ENCODE measurements at regions not wholly inside any gene's neighbourhood (a gene's known extent, or its start where the extent isn't known, plus 50 kb on each side); places are given as distances from the start of the nearest gene placed in this dataset.

- Histone ChIP-seq H3K27ac (ENCODE audit: low read depth, low read length, poor library complexity, severe bottlenecking) (no peak overlapping the region), H3K36me3 (ENCODE audit: insufficient read depth, low read length, poor library complexity, severe bottlenecking) (no peaks in the 10 kb centered on the region), H3K27me3 (replicated peaks; ENCODE audit: insufficient read depth, low read depth, low read length, poor library complexity) (no peaks in the 10 kb centered on the region), H3K4me1 (ENCODE audit: insufficient read depth, low read length, poor library complexity, severe bottlenecking) (no peaks in the 10 kb centered on the region), H3K4me3 (ENCODE audit: low read depth, low read length, poor library complexity, severe bottlenecking) (no peak overlapping the region), H3K9me3 (ENCODE audit: low read depth, low read length, poor library complexity, severe bottlenecking) (no peaks in the 10 kb centered on the region)
- TF ChIP-seq EZH2 (IDR thresholded peaks at IDR 0.05; ENCODE audit: borderline replicate concordance, low read depth, low read length, poor library complexity, severe bottlenecking), result no peak
- no peak for TF ChIP-seq CTCF (conservative IDR thresholded peaks at IDR 0.05; ENCODE audit: low read depth, low read length)
- CTCF ChIA-PET, result no interaction called here
- no TSS peak for BruUV-seq (replicated peaks)
- DNase-seq (ENCODE audit: low spot score), result no peak
- intact Hi-C loops (cut with micrococcal nuclease; ENCODE audit: unreplicated experiment), result no loop called here
- POLR2A ChIA-PET (ENCODE audit: low non-redundant PET), result no interaction called here
Measured at GRCh38 chr21:28421716-28422524, 570.8 kb downstream of the LTN1 start.

GRCh38 chr21:28419811-28420210 lies 572.9 kb downstream of the LTN1 start:
- no peak overlapping the region for H3K27ac ChIP-seq (ENCODE audit: low read depth, low read length, poor library complexity, severe bottlenecking)
- POLR2A ChIA-PET (ENCODE audit: low non-redundant PET), result no interaction called here
- no peaks in the 10 kb centered on the region for H3K4me1 ChIP-seq (ENCODE audit: insufficient read depth, low read length, poor library complexity, severe bottlenecking)
- CTCF ChIA-PET, result no interaction called here
- H3K36me3 ChIP-seq (ENCODE audit: insufficient read depth, low read length, poor library complexity, severe bottlenecking), result no peaks in the 10 kb centered on the region
- no peak for DNase-seq (ENCODE audit: low spot score)
- H3K9me3 ChIP-seq (ENCODE audit: low read depth, low read length, poor library complexity, severe bottlenecking), result no peaks in the 10 kb centered on the region
- no peak overlapping the region for H3K4me3 ChIP-seq (ENCODE audit: low read depth, low read length, poor library complexity, severe bottlenecking)
- TF ChIP-seq CTCF (conservative IDR thresholded peaks at IDR 0.05; ENCODE audit: low read depth, low read length) (no peak), EZH2 (IDR thresholded peaks at IDR 0.05; ENCODE audit: borderline replicate concordance, low read depth, low read length, poor library complexity, severe bottlenecking) (no peak)
- intact Hi-C loops (cut with micrococcal nuclease; ENCODE audit: unreplicated experiment), result no loop called here
- no TSS peak for BruUV-seq (replicated peaks)
- no peaks in the 10 kb centered on the region for H3K27me3 ChIP-seq (replicated peaks; ENCODE audit: insufficient read depth, low read depth, low read length, poor library complexity)

GRCh38 chr21:28418726-28419514 lies 573.8 kb downstream of the LTN1 start:
- Histone ChIP-seq H3K4me1 (ENCODE audit: insufficient read depth, low read length, poor library complexity, severe bottlenecking) (no peaks in the 10 kb centered on the region), H3K36me3 (ENCODE audit: insufficient read depth, low read length, poor library complexity, severe bottlenecking) (no peaks in the 10 kb centered on the region), H3K9me3 (ENCODE audit: low read depth, low read length, poor library complexity, severe bottlenecking) (no peaks in the 10 kb centered on the region), H3K27me3 (replicated peaks; ENCODE audit: insufficient read depth, low read depth, low read length, poor library complexity) (no peaks in the 10 kb centered on the region), H3K4me3 (ENCODE audit: low read depth, low read length, poor library complexity, severe bottlenecking) (no peak overlapping the region), H3K27ac (ENCODE audit: low read depth, low read length, poor library complexity, severe bottlenecking) (no peak overlapping the region)
- TF ChIP-seq EZH2 (IDR thresholded peaks at IDR 0.05; ENCODE audit: borderline replicate concordance, low read depth, low read length, poor library complexity, severe bottlenecking) (no peak), CTCF (conservative IDR thresholded peaks at IDR 0.05; ENCODE audit: low read depth, low read length) (no peak)
- ChIA-PET POLR2A (ENCODE audit: low non-redundant PET) (no interaction called here), CTCF (no interaction called here)
- intact Hi-C loops (cut with micrococcal nuclease; ENCODE audit: unreplicated experiment), result no loop called here
- no TSS peak for BruUV-seq (replicated peaks)
- DNase-seq (ENCODE audit: low spot score), result no peak

Measured in A673 (cell line).